ENCODE measurements at regions not wholly inside any gene's neighbourhood (a gene's known extent, or its start where the extent isn't known, plus 50 kb on each side); places are given as distances from the start of the nearest gene placed in this dataset.

DNA sequence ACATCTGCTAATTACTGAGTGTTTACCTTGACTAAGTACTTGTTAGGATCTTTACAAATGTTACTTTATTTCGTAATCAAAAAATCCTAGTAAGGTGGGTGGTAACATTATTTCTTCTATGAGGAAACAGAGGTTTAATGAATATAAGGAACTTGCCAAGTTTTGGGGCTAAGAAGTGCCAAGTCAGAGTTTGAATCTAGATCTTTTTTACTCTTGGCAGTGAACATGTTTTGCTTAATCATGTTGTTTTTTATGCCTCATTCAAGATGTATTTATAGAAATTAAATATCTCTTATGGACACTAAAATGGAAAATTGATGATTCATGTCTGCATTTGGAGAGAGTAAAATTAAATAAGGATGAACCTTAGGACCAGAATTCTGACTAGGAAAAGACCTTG, 393.7 kb downstream of the UTRN start:
- H3K27ac ChIP-seq: no peak overlapping the region
- H3K4me3 ChIP-seq: no peak overlapping the region
- no peak for DNase-seq
- H3K9me3 ChIP-seq: peaks cover 0 to under 1% of the 10 kb centered on the region in 2 donors
- no peaks in the 10 kb centered on the region for H3K36me3 ChIP-seq
- no peaks in the 10 kb centered on the region for H3K27me3 ChIP-seq
- no peaks in the 10 kb centered on the region for H3K4me1 ChIP-seq
- intact Hi-C loops (cut with DNase I; ENCODE audit: low total_unique reads): no loop called here
- TF ChIP-seq POLR2A (IDR thresholded peaks at IDR 0.05): no peak
- TF ChIP-seq, protein P1, sequence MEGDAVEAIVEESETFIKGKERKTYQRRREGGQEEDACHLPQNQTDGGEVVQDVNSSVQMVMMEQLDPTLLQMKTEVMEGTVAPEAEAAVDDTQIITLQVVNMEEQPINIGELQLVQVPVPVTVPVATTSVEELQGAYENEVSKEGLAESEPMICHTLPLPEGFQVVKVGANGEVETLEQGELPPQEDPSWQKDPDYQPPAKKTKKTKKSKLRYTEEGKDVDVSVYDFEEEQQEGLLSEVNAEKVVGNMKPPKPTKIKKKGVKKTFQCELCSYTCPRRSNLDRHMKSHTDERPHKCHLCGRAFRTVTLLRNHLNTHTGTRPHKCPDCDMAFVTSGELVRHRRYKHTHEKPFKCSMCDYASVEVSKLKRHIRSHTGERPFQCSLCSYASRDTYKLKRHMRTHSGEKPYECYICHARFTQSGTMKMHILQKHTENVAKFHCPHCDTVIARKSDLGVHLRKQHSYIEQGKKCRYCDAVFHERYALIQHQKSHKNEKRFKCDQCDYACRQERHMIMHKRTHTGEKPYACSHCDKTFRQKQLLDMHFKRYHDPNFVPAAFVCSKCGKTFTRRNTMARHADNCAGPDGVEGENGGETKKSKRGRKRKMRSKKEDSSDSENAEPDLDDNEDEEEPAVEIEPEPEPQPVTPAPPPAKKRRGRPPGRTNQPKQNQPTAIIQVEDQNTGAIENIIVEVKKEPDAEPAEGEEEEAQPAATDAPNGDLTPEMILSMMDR (IDR thresholded peaks at IDR 0.05): no peak

DNA sequence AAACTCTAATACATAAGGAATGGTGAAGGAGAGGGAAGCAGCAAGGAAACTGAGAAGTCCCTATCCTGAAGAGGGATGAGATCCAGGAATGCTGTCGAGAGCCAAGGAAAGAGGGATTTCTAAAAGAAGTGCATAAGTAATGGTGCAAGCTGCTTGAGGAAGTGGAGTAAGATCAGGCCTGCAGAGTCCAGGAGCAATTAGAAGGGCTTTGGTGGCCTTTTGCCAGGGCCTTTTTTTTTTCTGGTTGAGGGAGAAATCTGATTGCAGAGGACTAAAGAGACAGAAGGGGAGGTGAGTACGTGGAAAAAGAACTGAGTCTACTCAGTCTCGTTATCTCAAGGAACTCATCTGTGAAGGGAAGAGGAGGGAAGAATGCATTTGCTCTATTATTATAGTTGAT, 396.2 kb downstream of the UTRN start:
- Histone ChIP-seq H3K9me3 (peaks cover 0 to 2% of the 10 kb centered on the region in 2 donors), H3K4me3 (no peak overlapping the region), H3K36me3 (no peaks in the 10 kb centered on the region), H3K27ac (no peak overlapping the region), H3K4me1 (no peaks in the 10 kb centered on the region), H3K27me3 (no peaks in the 10 kb centered on the region)
- DNase-seq: no peak
- intact Hi-C loops (cut with DNase I; ENCODE audit: low total_unique reads): no loop called here
- TF ChIP-seq POLR2A (IDR thresholded peaks at IDR 0.05): no peak
- TF ChIP-seq, protein P1 (IDR thresholded peaks at IDR 0.05): no peak

DNA sequence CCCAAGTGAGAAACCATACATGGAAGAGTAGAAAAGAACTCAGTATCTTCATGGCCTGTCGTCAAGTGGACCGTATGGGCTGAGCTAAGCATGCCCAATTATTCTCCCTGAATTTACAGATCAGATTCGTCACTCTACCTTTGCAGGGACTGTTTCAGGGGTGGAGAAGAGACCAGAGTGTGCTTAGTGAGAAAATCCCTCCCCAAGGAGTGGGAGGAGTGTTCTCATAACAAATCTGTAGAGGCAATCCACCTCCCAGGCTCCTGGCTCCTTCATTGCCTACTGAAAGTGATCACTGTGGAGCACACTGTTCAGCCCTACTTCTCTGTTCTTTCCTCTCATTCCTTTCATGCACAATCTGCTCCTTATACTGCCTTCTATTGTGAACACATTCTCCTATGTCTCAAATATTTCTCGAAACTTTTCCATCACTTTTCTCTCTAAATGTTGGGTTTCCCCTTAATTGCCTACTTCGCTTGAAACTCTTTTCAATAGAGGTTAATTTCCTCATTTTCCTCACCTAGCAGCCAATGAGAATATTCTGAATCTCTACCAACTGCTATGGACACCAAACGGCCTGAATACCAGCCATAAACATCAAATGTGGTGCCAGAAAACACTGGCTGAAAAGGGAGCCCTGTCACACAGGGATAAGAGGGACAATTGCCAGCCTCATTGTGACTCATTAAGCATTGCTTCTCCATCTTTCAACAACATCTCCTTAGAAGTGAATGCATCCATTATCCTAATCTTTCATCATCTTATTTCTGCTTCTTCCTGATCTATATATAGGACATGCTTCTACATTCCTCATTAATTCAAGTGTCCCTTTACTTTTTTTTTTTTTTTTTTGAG, 398.3 kb downstream of the UTRN start:
- no peaks in the 10 kb centered on the region for H3K4me1 ChIP-seq
- no peak overlapping the region for H3K4me3 ChIP-seq
- no peaks in the 10 kb centered on the region for H3K36me3 ChIP-seq
- H3K9me3 ChIP-seq: peaks cover 5 to 11% of the 10 kb centered on the region in 2 donors
- intact Hi-C loops (cut with DNase I; ENCODE audit: low total_unique reads): no loop called here
- no peaks in the 10 kb centered on the region for H3K27me3 ChIP-seq
- H3K27ac ChIP-seq: no peak overlapping the region
- TF ChIP-seq, protein P1 (IDR thresholded peaks at IDR 0.05): no peak
- no peak for TF ChIP-seq POLR2A (IDR thresholded peaks at IDR 0.05)
- no peak for DNase-seq

DNA sequence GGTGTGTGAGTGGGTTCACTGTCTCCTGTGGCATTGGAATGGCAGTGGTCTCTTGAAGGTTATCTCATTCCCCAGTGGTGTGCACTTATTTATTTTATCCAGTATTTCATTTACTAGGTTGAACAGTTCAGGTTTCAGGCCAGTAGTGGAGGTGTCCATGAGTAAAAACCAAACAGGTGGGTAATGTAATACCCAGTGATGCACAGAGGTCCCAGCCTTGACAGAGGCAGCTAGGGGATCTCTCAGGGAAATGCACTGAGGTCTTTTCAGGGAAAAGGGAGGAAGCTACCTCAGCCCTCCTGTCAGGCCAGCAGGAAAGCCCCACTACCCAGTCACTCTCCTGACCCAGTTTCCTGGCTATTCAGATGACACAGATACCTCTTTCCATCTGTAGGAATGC, 403.6 kb downstream of the UTRN start:
- Histone ChIP-seq H3K9me3 (peaks cover 5 to 11% of the 10 kb centered on the region in 2 donors), H3K36me3 (no peaks in the 10 kb centered on the region), H3K4me1 (no peaks in the 10 kb centered on the region), H3K4me3 (no peak overlapping the region), H3K27me3 (no peaks in the 10 kb centered on the region), H3K27ac (no peak overlapping the region)
- DNase-seq: no peak
- TF ChIP-seq, protein P1 (IDR thresholded peaks at IDR 0.05): no peak
- no peak for TF ChIP-seq POLR2A (IDR thresholded peaks at IDR 0.05)
- intact Hi-C loops (cut with DNase I; ENCODE audit: low total_unique reads): no loop called here

DNA sequence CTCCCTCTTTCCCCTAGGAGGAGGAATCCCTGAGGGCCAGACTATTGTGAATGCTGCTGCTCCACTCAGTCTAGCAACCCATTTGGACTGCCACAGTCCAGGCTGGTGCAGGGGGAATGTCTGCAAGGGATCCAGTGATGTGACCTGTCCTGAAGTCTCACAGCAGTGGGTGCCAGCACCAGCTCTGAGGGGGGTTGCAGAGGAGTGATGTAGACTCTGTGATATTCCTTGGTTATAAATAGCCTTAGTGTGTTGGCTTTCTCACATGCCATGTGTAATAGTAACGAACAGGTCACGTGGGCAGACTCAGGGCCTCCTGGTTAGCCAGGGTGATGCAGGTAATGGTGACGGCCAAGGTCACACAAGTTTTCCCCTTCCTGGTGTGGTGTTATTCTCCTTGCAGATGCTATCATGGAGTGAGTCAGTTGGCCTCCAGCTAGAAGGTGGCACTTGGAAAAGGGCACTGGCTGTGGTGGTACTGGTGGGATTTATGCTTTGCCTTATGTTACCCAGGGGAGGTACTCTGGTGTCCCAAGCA, 404.4 kb downstream of the UTRN start:
- H3K4me3 ChIP-seq: no peak overlapping the region
- TF ChIP-seq, protein P1 (IDR thresholded peaks at IDR 0.05): no peak
- no peak for TF ChIP-seq POLR2A (IDR thresholded peaks at IDR 0.05)
- no peaks in the 10 kb centered on the region for H3K36me3 ChIP-seq
- no peak overlapping the region for H3K27ac ChIP-seq
- no peaks in the 10 kb centered on the region for H3K27me3 ChIP-seq
- H3K4me1 ChIP-seq: no peaks in the 10 kb centered on the region
- intact Hi-C loops (cut with DNase I; ENCODE audit: low total_unique reads): no loop called here
- no peak for DNase-seq
- H3K9me3 ChIP-seq: peaks cover 5 to 11% of the 10 kb centered on the region in 2 donors
